Epidermal melanocyte (primary cell): ENCODE measurements at regions not wholly inside any gene's neighbourhood (a gene's known extent, or its start where the extent isn't known, plus 50 kb on each side); places are given as distances from the start of the nearest gene placed in this dataset.
"Not testable (repeated sequence)": the region's sequence is repeated elsewhere in the genome, so short reads cannot be mapped to it uniquely, and the experiment has no call there.

ENCODE experiments used
- DNase-seq: peaks from one replicate; pipeline ENCODE4 v3.0.0; 2011; ENCODE audit warnings: low spot score; ENCODE audit not compliant: insufficient read length

DNA sequence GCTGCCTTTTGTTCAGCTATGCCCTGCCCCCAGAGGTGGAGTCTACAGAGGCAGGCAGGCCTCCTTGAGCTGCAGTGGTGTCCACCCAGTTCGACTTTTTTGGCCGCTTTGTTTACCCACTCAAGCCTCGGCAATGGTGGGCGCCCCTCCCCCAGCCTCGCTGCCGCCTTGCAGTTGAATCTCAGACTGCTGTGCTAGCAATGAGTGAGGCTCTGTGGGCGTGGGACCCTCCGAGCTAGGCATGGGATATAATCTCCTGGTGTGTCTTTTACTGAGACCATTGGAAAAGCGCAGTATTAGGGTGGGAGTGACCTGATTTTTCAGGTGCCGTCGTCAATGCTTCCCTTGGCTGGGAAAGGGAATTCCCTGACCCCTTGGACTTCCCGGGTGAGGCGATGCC lies 279.3 kb downstream of the PTH2R start:
- not testable (repeated sequence) for DNase-seq

DNA sequence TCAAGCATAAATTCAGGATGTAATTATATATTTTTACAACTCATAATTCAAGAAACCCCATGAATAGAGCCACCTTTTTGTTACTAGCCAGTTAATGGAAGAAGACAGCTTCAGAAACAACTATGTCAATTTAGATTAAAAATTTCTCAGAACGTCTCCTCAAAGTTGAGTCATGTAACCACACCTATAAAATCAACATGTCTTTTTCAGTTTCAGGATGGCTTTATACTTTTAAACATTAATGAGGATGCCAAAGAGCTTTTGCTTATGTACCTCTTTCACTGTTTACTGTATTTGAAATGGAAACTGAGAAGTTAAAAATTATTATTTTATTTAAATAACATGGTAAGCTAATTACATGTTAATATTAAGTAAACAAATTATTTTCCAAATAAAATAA lies 280.1 kb downstream of the PTH2R start:
- DNase-seq: no peak

DNA sequence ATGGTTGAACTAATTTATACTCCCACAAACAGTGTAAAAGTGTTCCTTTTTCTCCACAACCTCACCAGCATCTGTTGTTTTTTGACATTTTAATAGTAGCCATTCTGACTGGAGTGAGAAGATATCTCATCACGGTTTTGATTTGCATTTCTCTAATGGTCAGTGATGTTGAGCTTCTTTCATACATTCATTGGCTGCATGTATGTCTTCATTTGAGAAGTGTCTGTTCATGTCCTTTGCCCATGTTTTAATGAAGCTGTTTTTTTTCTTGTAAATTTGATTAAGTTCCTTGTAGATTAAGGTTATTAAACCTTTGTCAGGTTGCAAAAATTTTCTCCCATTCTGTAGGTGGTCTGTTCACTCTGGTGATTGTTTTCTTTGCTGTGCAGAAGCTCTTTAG lies 281.1 kb downstream of the PTH2R start:
- not testable (repeated sequence) for DNase-seq

DNA sequence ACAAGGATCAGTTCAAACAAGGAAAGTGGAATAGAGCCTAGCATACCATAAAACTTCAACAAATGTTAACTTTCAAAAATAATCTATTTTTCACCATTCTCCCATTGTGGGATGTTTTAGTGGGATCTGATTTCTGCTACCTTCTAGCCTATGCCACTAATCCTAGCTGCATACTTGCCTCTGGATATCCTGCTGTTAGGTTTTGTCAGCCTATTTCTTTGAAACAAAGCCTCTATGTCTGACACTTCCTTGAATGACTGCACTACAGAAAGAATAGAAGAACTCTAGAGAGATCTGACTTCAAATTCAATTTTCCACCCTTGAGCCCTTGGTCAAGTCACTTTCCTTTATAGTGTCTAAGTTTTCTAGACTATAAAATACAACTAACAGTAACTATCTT lies 291.5 kb downstream of the PTH2R start:
- DNase-seq: no peak

DNA sequence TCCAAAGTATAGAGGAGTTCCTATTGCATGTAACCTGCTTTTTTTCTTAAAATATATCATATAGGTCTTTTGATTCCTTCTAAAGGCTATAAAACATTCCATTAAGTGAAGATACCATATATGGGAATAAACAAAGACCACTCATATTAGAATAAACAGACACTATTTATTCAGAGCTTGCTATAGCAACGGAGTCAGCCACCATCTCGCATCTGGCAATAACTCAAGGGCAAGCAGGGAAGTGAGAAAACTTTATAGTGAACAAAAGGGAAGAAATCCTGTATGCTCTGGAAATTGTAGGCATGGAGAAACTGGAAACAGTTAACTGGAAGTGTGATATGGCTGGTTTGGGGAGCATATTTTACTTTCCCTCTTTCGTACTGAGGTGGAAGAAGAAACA lies 301.9 kb downstream of the PTH2R start:
- no peak for DNase-seq

DNA sequence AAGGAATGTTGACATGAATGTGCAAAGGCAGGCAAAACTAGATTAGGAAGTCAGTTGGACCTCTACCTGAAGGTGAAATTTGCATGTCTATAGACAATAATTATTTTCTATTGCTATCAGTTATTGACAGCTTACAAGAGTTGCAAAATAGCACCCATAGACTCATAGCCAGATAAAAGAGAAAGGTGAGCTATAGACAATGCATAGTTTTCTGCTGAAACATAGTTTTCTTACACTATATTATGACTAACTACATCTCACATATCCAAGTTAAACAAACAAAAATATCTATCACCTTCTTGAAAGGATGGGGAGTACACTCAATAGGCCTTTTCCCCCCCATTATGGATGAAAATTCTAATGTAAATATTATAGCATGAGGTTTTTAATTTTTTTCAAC lies 305.0 kb downstream of the PTH2R start:
- no peak for DNase-seq

DNA sequence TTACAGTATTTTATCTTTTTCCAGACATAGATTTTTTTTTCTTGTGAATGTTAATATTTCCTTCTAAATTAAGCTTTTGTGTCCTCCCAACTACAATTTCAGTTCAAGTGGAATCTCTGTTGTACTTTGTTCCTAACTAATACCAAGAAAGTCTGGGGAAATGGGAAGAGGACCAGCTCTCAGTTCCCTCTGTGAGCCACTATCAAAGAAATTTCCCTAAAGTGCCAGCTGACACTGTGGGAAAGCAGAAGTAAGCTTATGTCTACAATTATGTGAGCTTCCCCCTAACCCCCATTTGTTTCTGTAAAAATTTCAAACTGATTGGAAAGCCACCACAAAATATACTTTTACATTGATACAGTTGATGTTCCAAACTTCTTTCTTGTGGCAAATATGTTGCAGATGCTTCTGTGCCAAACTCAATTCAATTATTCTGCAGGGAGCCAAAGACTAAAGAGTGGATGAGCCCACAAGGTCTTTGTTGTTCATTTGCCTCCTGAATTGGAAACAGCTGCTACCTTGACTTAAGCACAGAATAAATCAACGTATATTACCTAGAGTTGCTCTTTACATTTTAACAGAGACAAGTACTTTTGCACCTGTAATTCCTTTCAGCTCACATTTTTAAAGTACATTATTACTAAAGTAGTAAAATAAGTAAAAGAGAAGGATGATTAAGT lies 306.6 kb downstream of the PTH2R start:
- DNase-seq: no peak

DNA sequence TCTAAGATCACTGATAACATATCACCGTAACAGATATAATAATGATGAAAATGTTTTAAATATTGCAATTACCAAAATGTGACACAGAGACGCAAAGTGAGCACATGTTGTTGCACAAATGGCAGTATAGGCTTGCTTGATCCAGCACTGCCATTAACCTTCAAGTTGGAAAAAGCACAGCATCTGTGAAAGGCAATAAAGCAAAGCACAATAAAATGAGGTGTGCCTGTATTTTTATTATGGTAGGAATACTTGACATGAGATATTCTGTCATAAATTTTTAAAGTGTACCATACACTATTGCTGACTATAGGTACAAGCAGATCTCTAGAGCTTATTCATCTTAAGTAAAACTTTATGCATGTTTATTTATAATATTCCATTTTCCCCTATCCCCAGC lies 312.2 kb downstream of the PTH2R start:
- DNase-seq: no peak

DNA sequence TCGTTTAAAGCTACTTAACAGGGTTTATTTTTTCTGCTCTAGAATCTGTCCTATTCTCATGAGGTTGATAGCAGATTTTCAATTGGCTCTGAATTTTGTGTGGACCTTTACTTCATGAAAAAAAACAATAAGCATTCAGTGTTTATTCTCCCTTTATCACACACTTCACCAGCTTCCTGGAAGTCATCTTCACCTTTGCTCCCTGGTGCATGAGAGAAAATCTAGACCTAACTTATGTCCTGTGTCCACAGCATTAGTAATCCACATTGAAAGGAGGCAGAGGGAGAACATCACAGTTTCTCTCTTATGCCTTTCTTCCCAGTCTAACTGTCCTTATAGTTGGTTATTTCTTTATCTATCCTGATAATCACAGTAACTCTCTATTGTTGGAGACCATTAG lies 316.1 kb downstream of the PTH2R start:
- no peak for DNase-seq

DNA sequence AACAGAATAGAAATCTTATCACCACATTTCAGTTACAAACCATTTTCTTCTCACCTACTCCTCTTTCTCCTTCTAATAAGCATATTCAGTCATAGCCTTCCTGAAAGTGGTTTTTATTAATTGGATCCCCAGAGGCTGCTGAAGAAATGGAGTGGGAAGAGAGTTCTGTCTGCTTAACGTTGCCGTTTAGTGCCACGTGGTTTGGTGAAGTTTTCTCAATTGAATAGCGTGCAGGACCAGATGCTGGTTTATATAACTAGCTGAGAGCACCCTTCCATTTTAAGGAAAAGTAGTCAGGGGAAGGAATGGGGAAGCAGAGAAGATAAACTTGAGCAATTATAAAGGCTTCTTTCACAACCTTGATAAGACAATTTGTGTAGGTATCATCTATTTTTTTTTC lies 318.7 kb downstream of the PTH2R start:
- DNase-seq: no peak

DNA sequence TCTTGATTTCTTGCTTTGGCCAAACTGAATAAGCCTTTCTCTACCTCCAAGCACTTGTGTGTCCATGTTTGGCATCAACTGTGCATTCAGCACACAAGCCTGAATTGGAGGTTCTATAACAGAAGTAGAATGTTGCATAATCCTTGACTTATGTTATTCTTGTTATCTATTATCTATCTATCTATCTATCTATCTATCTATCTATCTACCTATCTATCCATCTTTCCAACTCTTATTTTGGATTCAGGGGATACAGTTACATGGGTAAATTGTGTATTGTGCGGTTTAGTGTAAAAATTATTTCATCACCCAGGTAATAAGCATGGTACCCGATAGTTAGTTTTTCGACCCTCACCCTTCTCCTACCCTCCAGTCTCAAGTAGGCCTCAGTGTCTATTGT lies 319.6 kb downstream of the PTH2R start:
- DNase-seq: no peak

DNA sequence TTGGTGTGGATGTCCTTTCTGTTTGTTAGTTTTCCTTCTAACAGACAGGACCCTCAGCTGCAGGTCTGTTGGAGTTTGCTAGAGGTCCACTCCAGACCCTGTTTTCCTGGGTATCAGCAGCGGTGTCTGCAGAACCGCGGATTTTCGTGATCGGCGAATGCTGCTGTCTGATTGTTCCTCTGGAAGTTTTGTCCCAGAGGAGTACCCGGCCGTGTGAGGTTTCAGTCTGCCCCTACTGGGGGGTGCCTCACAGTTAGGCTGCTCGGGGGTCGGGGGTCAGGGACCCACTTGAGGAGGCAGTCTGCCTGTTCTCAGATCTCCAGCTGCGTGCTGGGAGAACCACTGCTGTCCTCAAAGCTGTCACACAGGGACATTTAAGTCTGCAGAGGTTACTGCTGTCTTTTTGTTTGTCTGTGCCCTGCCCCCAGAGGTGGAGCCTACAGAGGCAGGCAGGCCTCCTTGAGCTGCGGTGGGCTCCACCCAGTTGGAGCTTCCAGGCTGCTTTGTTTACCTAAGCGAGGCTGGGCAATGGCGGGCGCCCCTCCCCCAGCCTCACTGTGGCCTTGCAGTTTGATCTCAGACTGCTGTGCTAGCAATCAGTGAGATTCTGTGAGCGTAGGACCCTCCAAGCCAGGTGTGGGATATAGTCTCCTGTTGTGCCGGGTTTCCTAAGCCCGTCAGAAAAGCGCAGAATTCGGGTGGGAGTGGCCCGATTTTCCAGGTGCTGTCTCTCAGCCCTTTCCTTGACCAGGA lies 345.2 kb downstream of the PTH2R start:
- not testable (repeated sequence) for DNase-seq

DNA sequence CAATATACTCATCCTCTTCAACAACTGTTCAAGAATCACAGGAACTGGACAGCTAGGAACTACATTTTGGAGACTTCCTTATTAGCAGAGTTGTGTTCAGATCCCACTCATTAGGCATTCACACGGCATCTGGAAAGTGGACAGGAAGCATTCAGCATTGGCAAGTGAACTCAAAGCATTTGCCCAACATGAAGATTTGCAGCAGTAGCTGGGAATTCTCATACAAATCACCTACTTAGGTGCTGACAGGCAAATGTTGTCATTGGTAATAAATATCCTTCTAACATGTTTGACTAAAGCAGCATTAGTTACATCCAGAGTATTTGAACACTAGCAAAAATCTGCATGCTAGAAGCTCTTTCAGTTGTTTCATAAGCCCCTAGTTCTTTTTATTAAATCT lies 350.8 kb downstream of the PTH2R start:
- DNase-seq: no peak

DNA sequence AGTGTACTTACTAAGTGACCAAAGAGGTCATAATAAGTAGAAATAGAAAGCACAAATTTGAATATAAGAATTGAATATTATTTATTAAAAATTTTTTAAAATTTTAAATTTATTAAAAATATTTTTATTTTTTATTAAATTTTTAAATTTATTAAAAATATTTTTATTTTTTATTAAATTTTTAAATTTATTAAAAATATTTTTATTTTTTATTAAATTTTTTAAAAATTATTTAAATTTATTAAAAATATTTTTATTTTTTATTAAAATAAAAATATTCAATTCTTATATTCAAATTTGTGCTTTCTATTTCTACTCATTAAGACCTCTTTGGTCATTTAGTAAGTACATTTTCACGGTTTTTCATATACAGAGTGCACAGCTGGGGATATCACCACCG lies 366.5 kb downstream of the PTH2R start:
- not testable (repeated sequence) for DNase-seq

DNA sequence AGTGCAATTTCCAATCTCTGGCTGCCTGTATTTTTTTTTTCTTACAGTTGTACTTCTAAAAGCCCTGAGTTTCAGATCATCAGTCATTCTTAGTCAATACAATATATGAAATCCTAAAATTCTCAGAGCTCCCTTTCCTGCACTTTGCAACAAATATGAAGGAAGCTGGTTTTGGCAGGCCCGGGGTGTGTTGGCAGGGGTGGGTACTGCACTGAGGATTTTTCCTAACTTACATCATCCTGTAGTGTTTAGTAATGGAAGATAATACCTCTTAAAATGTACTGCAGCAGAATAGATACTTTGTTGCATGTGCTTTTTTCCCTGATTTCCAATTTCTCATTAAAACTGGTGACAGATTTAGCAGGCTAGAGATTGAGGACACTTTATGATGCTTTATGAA lies 374.6 kb downstream of the PTH2R start:
- no peak for DNase-seq

DNA sequence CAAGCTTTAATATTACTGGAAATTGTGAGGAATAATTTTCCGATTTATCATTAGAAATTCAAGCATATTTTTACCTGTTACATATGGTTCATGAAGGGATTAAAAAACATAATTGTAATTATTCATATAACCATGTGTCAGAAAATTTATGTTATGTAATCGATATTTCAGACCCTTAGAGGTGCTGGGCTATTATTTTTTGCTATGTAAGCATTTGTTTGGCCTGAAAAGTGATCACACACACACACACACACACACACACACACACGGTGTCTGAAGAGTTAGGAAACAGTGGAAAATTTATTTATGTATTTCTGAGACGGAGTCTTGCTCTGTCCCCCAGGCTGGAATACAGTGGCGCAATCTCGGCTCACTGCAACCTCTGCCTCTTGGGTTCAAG lies 375.5 kb downstream of the PTH2R start:
- DNase-seq: no peak

DNA sequence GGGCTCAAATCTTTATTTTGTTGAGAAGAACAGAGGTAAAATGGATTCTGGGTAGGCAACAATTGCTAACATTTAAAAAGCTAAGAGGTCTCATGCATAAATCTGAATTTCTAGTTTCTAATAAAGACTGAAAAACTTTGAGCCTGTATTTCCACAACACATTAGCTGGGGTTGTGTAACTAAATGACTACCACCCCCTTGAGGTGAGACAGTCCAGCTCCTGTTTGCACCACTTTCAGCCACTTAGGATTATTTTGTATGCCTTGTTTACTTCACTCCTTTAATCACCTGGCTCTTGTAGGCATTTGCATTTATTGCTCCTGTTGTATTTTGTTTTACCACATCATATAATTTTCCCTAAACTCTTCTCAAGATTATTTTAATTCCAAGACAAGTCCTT lies 376.6 kb downstream of the PTH2R start:
- DNase-seq: no peak

DNA sequence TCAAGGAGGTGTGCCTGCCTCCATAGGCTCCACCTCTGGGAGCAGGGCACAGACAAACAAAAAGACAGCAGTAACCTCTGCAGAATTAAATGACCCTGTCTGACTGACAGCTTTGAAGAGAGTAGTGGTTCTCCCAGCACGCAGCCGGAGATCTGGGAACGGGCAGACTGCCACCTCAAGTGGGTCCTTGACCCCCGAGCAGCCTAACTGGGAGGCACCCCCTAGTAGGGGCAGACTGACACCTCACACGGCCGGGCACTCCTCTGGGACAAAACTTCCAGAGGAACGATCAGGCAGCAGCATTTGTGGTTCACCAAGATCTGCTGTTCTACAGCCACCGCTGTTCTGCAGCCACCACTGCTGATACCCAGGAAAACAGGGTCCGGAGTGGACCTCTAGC lies 378.2 kb downstream of the PTH2R start:
- DNase-seq: not testable (repeated sequence)

DNA sequence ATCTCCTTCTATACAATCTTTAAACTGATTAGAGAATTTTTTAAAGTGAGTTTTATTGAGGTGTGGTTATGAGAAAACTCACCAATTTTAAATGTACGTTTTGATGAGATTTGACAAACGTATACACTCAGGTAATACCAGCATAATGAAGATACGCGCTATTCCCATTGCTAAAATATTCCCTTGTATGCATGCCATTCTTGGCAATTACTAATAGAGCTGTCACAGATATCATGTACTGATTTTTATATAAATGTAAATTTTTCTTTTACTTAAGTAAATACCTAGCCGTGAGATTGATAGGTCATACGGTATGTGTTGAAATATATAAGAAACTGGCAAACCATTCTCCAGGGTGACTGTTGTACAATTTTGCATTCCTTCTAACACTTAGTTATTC lies 384.7 kb downstream of the PTH2R start:
- DNase-seq: no peak

DNA sequence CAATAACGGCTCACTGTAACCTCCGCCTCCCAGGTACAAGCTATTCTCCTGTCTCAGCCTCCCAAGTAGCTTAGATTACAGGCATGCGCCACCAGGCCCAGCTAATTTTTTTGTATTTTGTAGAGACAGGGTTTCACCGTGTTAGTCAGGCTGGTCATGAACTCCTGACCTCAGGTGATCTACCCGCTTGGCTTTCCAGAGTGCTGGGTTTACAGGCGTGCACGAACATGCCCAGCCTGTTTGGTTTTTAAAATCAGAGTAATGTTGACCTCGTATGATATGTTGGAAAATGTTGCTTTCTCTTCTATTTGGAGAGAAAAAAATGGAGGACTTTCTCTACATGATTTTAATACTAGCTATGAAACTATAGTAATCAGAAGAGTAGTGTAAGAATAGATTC lies 386.2 kb downstream of the PTH2R start:
- DNase-seq: no peak

DNA sequence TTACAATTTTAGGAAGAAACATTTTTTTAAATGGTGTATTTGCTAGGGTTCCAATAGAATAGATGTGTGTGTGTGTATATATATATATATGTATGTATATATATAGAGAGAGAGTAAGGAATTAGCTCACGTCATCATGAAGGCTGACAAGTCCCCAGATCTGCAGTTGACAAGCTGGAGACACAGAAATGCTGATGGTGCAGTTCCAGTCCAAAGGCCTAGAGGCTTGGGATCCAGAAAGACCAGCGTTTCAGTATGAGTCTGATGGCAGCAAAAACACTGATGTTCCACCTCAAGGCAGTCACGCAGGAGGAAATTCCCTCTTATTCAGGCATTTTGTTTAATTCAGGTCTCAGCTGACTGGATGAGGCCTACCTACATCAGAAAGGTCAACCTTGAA lies 386.8 kb downstream of the PTH2R start:
- DNase-seq: no peak

DNA sequence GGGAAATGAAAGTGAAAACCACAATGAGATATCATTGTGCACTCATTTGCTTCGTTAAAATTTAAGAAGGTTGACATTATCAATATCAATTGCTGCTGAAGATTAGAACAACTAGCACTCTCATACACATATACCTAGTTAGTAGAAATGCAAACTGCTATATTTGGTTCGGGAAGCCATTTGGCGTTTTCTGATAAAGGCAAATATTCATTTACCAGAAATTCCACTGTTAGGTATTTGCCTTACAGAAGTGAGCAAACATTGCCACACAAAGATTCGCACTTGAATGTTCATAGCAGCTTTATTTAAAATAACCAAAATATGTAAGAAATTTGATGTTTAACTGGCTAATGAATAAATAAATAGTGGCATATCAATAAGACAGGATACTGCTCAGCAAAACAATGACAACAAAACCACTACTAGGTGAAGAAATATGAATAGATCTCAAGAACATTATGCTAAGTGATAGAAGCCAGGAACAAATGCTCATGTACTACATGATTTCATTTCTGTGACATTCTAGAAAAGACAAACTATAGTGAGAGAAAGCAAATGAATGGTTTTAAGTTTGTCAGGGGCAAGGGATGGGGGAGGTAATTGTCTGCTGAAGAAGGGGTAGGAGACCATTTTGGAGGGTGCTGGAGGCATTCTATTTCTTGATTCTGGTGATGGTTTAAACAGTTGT lies 387.8 kb downstream of the PTH2R start:
- DNase-seq: no peak

DNA sequence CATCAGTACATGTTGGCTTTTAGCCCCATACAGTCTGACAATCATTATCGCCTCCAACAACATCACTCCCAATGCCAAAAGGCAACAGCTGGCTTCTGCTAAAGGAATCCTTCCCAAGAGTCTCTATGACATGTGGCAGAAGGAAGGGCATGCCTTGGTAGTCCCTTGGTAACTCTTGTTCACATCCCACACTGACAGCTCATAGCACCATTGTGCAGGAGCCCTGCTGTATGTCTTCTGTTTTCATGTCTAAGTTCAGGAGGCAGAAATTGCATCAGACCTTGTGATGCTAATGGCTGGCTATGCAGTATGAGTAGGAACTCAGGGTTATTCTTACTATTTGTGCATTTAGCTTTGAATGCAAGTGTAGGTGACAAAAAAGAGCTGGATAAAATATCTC lies 392.1 kb downstream of the PTH2R start:
- no peak for DNase-seq
